ENCODE measurements at regions not wholly inside any gene's neighbourhood (a gene's known extent, or its start where the extent isn't known, plus 50 kb on each side); places are given as distances from the start of the nearest gene placed in this dataset.

GRCh38 chr21:32196001-32196400 is 82.8 kb downstream of the MIS18A start:
- TF ChIP-seq POLR2AphosphoS5 (IDR thresholded peaks at IDR 0.05; ENCODE audit: borderline replicate concordance, low read depth, low read length) (no peak), EZH2 (IDR thresholded peaks at IDR 0.05) (no peak)

Measured in SK-N-MC (cell line).